Activated CD8-positive, alpha-beta memory T cell treated with anti-CD3 and anti-CD28 coated beads for 36 hours (primary cell): ENCODE measurements at regions not wholly inside any gene's neighbourhood (a gene's known extent, or its start where the extent isn't known, plus 50 kb on each side); places are given as distances from the start of the nearest gene placed in this dataset.
"Not testable (repeated sequence)": the region's sequence is repeated elsewhere in the genome, so short reads cannot be mapped to it uniquely, and the experiment has no call there.

Experiments
- CTCF ChIA-PET: fragments of 350-600 bp; sonication (Branson Sonifier 250); formaldehyde crosslinking; loops from one replicate; lab custom pipeline; 2021; ENCODE audit warnings: antibody characterized with exemption; lab: Charles Lee
- POLR2A ChIA-PET: fragments of 350-600 bp; sonication (Branson Sonifier 250); formaldehyde crosslinking; loops from one replicate; lab custom pipeline; 2021; ENCODE audit warnings: antibody characterized with exemption; lab: Charles Lee

DNA sequence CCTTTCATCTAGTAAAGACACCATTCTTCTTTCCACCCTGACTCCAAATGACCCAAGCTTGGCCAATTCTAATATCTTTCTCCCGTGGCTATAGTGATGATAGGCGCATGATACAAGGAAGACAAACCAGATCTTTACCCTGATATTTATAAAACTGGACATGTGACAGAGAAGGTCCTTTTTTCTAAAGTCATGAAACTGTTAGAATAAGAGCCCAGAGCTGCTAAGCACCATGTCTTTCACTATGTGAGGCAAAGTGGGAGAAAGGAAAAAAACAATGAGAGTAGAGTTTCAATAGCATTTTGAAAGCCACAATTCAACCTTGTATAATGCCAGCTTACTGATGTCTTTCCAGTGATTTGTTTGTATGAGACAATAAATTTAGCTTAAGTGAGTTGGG lies 212.4 kb downstream of the RASSF9 start:
- ChIA-PET POLR2A (no interaction called here), CTCF (no interaction called here)

DNA sequence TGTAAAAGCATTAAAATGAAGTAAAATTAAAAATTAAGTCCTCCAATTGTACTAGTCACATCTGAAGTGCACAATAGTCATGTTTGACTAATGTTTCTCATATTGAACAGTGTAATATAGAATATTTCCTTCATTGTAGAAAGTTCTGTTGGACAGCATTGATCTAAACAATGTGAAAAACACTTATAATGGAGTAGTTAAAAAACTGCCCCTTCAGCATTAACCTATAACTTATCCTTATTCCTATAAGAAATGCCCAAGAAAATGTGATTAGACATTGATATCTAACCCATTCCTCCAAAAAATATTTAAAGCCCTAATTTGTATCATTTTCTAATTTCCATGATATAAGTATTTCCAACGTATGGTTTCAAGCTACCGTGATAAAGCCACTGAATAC lies 210.7 kb downstream of the RASSF9 start:
- ChIA-PET CTCF (no interaction called here), POLR2A (no interaction called here)

DNA sequence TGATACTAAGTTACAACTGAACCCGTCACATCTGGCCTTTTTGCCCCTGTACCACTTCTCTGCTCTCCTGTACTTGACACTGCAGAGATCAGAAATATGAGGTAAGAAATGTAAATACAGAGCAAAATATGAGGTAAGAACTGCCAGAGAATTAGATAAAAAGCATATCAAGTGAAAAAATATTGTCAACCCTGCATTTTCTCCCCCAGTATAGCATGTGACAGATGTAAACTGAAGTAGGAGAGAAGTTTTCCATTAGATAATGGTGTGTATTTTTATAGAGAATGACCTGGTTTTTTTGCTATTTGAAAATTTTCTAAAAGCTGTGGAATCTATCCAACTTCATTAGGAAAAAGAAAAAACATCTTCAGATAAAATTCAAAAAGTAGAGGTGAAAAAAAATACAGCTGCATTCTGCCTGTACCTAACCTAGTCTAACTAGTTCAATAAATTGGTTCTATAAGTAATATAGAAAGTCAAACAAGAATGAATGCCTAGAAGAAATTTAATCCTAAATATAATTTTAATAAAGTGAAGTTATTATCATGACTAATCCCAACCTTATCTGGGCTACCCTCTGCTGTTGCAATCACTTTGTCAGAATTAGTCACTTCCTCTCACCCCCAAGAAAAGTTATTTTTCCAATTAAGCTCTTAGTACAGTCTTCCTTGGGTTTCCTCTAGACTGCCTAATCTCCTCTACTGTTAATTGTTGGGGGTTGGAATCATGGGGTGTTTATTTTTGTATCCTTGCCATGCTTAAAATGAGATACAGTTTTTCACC lies 210.0 kb downstream of the RASSF9 start:
- CTCF ChIA-PET: no interaction called here
- POLR2A ChIA-PET: no interaction called here

DNA sequence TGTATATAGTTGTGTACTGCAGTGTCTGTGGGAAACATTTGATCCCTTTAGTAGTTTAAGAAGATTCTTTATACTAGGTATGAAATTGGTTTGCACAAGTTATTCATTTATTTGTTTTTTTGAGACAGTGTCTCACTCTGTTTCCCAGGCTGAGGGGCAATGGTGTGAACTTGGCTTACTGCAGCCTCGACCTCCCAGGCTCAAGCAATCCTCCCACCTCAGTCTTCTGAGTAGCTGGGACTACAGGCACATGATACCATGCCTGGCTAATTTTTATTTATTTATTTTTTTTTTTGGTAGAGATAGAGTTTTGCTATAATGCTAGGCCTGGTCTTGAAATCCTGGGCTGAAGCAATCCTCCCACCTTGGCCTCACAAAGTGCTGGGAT lies 209.4 kb downstream of the RASSF9 start:
- ChIA-PET CTCF (no interaction called here), POLR2A (no interaction called here)

DNA sequence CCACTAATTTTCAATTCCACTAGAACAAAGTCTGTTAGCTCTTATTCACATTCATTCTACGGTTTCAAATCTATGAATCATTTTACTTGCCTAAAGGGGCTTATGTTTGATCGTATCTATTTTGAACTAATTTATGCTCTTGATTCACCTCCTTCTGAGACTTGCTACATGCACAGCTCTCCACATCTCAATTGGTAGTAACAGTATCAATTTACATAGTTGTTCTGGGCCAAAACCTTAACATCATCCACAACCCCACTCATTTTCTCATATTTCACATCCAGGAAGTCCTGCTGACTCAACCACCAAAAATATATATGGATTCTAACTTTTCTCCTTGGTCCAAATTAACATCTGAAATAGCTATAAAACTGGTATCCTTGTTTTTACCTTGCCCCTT lies 208.6 kb downstream of the RASSF9 start:
- CTCF ChIA-PET: interaction anchor here (0.6 kb wide), 1 partner anchor 153 kb away, joined by 3 read pairs; no protein-coding TSS in a partner anchor
- POLR2A ChIA-PET: no interaction called here

DNA sequence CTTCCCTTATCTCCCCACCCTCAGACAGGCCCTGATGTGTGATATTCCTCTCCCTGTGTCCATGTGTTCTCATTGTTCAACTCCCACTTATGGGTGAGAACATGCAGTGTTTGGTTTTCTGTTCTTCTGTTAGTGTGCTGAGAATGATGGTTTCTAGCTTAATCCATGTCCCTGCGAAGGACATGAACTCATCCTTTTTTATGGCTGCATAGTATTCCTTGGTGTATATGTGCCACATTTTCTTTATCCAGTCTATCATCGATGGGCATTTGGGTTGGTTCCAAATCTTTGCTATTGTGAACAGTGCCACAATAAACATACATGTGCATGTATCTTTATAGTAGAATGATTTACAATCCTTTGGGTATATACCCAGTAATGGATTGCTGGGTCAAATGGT lies 207.6 kb downstream of the RASSF9 start:
- POLR2A ChIA-PET, CTCF ChIA-PET: not testable (repeated sequence)

DNA sequence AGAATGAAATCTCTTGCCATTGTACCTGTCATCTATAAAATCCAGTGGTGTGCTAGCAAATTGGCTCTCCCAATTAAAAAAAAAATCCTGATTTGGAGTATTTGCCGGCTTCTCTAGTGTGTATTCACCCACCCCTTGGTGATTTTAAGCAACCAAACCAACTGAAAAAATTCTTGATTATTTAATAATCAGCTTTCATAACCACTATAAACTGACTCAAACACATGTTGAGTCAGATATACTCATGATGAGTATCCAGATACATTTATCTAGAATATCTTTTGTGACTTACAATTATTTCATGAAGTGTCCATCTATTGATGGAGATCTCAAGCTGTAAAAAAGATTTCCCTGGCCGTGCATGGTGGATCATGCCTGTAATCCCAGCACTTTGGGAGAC lies 205.4 kb downstream of the RASSF9 start:
- ChIA-PET CTCF (no interaction called here), POLR2A (no interaction called here)

DNA sequence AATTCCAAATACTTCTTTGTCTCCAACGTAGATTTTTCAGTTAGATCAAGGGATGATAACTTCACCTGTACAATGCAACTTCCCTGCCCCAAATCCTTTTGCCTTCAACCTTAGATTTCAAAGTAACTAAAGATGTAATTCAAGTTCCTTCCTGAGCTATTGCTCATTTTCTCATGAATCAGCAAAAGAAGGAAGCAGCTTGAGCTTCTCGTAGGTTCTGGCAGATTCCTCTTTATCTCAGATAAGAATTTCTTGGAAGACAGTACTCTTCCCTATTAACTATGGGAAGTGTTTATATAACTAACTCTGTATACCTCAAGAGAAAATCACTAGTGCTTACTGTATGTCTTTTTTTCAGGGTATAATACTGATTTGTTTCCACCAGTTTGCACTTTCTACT lies 203.8 kb downstream of the RASSF9 start:
- CTCF ChIA-PET: no interaction called here
- POLR2A ChIA-PET: no interaction called here

DNA sequence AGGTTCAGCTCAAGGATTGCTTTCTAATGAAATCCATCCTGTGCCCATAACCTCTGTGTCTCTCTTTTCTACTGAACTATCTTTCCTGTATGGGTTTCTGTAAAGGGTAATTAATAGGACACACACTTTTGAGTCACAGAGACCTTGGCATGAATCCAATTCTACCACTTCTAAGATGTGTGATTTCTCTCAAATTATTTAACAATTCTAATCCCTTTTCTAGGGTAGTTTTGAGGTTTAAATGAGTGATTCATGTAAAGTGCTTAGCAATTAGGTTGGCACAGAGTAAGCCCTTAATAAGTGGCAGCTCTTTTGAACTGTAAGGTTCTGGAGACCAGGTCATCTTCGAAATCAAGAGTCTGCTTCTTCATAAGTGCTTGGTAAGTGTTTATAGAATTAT lies 202.7 kb downstream of the RASSF9 start:
- CTCF ChIA-PET: no interaction called here
- POLR2A ChIA-PET: no interaction called here

DNA sequence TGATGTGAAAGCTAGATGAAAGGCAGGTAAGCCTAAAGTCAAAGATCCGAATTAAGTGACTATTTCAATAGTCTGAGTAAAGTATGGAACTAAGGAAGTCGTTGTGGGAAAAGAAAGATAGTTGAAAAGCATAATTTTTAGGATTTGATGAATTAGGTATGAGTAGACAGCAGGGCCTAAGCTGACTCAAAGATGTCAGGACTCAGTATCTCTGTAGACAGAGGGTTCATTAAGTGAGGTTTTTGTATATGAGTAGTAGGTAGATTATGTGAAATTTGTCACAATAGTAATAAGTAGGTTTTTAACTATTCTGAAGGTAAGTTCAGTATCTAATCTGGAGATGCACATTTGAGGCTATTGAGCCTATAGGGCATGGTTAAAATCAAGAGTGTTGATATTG lies 196.4 kb downstream of the RASSF9 start:
- ChIA-PET CTCF (no interaction called here), POLR2A (no interaction called here)

DNA sequence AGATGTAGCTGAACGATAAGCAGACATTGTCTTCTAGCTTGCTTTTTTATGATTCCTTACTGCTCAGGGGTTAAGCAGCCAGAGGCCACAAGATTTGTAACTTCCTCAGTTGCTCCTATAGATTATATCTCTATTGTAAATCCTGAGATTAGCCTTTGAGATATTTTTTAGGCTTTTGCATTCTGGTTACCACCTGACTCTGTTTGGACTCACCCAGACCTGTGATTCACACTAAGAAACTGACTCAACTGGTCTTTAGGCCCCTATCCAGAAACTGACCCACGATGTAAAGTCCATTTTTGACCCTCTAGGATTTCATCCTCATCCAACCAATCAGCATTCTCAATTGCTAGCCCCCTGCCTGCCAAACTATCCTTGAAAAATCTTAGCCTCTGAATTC lies 194.4 kb downstream of the RASSF9 start:
- POLR2A ChIA-PET: no interaction called here
- CTCF ChIA-PET: no interaction called here

DNA sequence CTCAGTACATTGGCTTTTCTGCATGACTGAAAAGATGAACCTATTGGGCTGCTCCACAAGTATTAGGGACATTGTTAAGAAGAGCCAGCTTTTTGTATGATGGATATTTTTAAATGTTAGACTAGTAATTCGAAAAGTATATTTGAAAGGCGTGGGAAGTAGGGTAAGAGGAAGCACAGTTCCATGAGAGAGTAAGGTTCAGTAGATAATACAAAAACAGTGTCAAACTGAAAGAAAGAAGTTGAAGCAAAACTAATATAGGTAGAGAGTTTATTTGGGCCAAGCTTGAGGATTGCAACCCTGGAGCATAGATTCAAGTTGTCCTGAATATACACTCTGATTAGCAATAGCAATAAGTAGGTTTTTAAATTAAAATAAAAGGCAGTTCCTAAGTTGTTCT lies 193.9 kb downstream of the RASSF9 start:
- CTCF ChIA-PET: no interaction called here
- POLR2A ChIA-PET: no interaction called here

DNA sequence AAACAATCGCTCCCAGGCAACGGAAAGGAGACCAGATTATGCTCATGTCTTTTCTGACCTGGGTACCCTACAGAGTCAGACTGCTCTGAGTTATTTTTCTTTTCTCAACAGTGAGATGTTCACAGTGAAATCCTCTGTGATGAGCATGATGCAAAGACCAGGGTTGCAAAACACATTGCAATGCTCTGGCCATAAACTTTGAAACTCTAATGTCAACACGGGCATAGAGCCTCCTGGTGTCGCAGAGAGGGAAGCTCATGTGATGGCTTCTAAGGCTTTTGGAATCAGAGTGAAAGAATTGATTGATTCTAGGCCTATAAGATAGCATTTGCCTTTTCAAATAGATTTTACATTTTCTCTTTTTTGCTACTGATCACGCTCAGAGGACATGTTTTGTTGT lies 193.4 kb downstream of the RASSF9 start:
- CTCF ChIA-PET: no interaction called here
- POLR2A ChIA-PET: no interaction called here

DNA sequence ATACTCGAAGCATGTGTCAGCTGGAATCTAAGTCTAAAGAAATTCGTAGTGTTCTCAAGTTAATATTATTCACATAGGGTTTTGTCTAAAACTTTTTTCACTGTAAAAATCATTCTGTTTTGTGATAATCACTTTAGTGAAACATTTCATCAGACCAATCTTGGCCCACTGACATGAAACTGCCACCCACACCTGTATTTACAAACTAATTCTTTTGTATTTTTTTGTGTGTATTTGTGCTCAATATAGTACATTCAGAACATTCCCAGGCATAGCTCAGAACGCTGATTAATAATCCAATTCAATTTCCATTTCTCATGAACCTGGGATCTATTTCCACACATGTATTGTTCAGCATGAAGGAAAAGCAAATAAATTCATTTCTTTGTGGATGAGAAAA lies 191.7 kb downstream of the RASSF9 start:
- CTCF ChIA-PET: no interaction called here
- POLR2A ChIA-PET: no interaction called here

DNA sequence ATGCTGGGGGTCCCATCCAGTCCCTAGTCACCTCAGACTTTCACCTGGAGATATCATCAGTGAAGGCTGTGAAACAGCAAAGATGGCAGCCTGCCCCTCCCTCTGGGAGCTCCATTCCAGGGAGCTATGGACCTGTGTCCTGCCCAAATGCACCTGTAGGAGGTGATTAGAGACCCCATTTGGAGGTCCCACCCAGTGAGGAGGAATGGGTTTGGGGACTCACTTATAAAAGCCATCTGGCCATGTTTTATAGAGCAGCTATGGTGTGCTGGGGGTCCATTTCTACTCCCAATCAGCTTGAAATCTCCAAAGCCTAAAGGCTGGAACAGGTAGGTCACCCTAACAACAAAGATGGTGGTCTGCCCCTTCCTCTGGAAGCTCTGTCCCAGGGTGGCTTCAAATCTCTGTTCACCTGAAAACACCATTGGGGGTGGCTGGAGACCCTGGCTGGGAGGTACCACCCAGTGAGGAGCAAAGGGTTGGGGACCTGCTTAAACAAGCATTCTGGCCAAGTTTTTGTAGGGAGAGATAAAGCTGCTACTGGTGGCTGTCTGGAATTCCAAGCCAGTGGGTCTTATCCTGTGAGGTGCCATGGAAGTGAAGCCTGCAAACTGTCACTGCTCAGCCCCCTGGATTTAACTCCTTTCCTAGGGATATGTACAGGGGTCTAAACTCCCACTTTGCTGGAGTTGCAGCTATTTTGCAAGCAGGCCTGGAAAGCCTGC lies 182.3 kb downstream of the RASSF9 start:
- ChIA-PET POLR2A (no interaction called here), CTCF (no interaction called here)

DNA sequence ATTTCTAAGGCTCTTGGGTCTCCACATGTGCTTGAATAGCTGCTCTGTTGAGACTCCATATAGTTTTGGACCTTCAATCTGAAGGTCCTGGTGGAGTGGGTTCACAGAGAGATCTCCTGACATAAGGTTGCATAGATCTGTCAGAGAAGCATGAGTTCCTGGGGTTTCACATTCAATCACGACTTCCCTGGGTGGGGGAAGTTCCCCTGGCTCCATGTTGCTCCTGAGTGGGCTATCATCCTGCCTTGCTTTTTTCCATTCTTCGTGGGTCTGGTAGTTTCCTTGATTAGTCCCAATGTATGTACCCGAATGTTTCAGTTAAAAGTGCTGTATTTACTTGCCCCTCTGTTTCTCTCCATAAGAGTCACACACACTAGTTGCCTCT lies 181.8 kb downstream of the RASSF9 start:
- CTCF ChIA-PET: no interaction called here
- POLR2A ChIA-PET: no interaction called here

DNA sequence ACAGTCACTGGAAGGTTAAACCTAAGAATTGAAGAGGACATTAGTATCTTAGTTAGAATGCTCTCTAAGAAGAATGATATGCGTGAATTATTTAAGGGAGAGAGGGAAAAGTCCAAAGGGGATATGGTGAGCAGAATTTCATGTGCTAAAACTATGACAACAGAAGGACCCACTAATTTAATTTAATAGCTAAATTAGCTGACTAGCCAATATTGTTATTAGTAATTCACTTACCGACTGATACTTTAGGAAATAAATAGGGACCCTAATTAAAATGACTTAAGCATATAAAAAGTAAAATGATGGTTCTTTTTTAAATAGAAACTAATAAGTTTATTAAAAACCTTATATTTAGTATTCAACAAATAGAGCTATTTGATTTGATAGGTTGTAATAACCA lies 179.6 kb downstream of the RASSF9 start:
- ChIA-PET POLR2A (no interaction called here), CTCF (no interaction called here)

DNA sequence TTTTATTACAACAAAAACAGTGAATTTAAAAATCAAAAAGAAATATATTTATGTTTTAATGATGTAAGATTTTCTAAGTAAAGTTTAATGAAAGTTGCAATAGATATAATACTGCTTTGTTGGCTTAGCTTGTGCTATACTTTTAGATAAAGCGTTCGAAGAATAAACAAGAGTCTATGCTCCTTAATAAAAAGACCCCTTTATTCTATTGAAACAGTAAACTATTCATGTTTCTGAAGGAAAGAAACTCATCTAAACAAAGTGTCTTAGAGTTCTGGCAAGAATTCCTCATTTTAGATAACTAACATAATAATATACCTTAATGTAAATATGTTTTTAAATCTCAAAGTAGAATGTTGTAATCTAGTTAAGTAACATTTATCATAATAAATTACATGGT lies 179.0 kb downstream of the RASSF9 start:
- ChIA-PET POLR2A (no interaction called here), CTCF (no interaction called here)

DNA sequence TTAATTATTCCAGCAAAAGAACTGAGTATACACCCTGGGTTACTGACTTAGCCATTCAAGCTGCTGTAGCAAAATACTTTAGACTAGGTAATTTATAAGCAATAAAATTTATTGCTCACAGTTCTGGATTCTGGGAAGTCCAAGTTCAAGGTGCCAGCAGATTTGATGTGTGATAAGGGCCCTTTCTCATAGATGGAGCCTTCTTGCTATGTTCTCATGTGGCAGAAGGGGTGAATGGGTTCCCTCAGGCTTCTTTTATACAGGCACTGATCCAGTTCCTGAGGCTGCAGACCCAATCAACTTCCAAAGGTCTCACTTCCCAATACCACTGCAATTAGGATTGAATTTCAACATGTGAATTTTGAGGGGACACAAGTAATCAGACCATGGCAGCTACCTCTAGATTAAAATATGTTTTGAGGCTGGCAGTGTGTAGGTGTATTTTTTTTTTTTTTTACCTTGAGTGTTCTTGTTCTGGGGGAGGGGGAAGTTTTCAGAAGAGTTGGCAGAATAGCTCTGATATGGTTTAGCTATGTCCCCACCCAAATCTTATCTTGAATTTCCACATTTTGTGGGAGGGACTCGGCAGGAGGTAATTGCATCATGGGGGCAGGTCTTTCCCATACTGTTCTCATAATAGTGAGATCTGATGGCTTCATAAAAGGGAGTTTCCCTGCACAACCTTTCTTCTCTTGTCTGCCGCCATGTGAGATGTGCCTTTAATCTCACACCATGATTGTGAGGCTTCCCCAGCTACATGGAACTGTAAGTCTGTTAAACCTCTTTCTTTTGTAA lies 178.2 kb downstream of the RASSF9 start:
- POLR2A ChIA-PET: no interaction called here
- CTCF ChIA-PET: no interaction called here

DNA sequence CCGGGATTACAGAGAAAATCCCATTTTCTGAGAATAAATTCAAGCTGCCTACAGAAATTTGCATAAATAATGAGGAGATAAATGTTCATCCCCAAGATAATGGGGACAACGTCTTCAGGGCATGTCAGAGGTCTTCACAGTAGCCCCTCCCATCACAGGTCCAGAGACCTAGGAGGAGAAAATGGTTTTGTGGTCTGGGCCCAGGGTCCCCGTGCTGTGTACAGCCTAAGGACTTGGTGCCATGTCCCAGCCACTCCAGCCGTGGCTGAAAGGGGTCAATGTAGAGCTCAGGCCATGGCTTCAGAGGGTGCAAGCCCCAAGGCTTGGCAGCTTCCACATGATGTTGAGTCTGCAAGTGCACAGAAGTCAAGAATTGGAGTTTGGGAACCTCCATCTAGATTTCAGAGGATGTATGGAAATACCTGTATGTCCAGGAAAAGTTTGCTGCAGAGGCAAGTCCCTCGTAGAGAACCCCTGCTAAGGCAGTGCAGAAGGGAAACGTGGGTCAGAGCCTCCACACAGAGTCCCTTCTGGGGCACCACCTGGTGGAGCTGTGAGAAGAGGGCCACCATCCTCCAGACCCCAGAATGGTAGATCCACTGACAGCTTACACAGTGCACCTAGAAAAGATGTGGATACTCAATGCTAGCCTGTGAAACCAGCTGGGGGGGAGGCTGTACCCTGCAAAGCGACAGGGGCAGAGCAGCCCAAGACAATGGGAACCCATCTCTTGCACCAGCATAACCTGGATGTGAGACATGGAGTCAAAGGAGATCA lies 176.3 kb downstream of the RASSF9 start:
- ChIA-PET POLR2A (no interaction called here), CTCF (no interaction called here)
